ENCODE measurements at regions not wholly inside any gene's neighbourhood (a gene's known extent, or its start where the extent isn't known, plus 50 kb on each side); places are given as distances from the start of the nearest gene placed in this dataset.

GRCh38 chr16:86089334-86089900 is 190.5 kb downstream of the IRF8 start:
- no peak overlapping the region for H3K27ac ChIP-seq (ENCODE audit: low read depth in 1 of 3, low read length in 2 of 3)
- FAIRE-seq (no peak), DNase-seq (no peak)
- H3K9me3 ChIP-seq (ENCODE audit: control insufficient read depth in 2 of 2, insufficient read depth in 1 of 2, low read depth in 1 of 2, low read length in 1 of 2) = no peaks in the 10 kb centered on the region
- H3K4me1 ChIP-seq (ENCODE audit: control insufficient read depth in 3 of 3, insufficient read depth in 2 of 3, low read depth in 1 of 3, low read length in 2 of 3) = no peaks in the 10 kb centered on the region
- WGBS, 3 donors = 41 to 75% (median 57%) methylated on average over 14 of the region's 14 CpGs
- H3K27me3 ChIP-seq (ENCODE audit: control insufficient read depth in 3 of 3, insufficient read depth in 3 of 3, low read length in 3 of 3) = no peaks in the 10 kb centered on the region
- H3K4me3 ChIP-seq (ENCODE audit: low read depth in 1 of 3, low read length in 3 of 3) = no peak overlapping the region
- H3K36me3 ChIP-seq (ENCODE audit: control insufficient read depth in 3 of 3, insufficient read depth in 2 of 3, low read depth in 1 of 3, low read length in 3 of 3) = no peaks in the 10 kb centered on the region

DNA sequence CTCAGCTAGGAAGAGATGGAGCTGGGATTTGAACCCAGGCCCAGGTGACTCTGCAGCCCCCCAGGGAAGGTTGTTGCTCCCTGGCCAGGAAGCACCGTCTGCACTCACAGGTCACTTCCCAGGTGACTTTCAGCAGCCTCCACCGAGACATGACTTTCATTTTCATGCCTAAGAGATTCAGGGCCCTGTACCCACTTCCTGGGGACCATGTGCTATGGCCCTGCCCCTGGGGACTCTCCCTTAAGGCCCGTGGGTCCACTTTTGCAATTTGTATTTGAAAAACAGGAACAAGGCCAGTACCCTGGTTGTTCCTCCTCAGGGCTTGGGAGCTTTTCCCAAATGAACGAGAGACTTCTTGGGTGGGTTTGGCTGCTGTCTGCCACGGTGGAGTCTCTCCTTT is 191.0 kb downstream of the IRF8 start:
- FAIRE-seq = no peak
- WGBS, 3 donors = 41 to 66% (median 42%) methylated on average over 5 of the region's 5 CpGs
- no peaks in the 10 kb centered on the region for H3K36me3 ChIP-seq (ENCODE audit: control insufficient read depth in 3 of 3, insufficient read depth in 2 of 3, low read depth in 1 of 3, low read length in 3 of 3)

DNA sequence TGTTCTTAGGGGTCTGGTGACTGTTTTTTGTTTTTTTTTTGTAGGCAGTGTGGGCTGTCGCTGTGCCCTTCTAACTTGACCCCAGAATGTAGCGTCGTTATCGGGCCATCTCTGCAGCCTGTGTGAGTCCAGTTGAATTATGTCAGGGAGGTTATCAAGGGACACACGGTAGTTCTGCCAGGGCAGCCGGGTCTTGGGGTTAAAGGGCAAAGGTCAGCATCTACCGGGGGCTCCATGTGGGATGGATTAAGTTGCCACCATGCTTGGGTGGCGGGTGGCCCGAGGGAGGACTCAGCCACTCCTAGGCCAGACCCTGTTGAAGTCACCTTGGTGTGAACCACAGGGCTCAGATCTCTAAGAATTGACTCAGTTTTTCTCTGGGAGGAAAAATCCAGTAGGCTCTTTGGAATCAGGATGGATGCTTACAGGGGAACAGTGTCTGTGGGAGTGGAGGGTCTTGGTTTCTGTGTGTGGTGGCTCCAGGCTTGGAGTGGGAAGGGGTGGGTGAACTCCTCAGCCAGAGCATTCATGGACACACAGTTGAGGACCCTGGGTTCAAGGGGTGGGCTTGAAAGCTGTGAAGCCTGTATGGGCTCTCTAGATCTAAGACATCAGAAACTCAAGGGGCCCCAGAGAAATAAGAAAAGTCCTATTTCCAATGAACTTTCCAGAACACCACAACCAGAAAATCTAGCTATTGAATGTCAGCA is 191.7 kb downstream of the IRF8 start:
- DNase-seq (no peak), FAIRE-seq (no peak)
- no peak overlapping the region for H3K4me3 ChIP-seq (ENCODE audit: low read depth in 1 of 3, low read length in 3 of 3)
- no peaks in the 10 kb centered on the region for H3K9me3 ChIP-seq (ENCODE audit: control insufficient read depth in 2 of 2, insufficient read depth in 1 of 2, low read depth in 1 of 2, low read length in 1 of 2)
- H3K27ac ChIP-seq (ENCODE audit: low read depth in 1 of 3, low read length in 2 of 3) = no peak overlapping the region
- WGBS, 3 donors = 39 to 65% (median 56%) methylated on average over 9 of the region's 9 CpGs
- no peaks in the 10 kb centered on the region for H3K36me3 ChIP-seq (ENCODE audit: control insufficient read depth in 3 of 3, insufficient read depth in 2 of 3, low read depth in 1 of 3, low read length in 3 of 3)
- no peaks in the 10 kb centered on the region for H3K4me1 ChIP-seq (ENCODE audit: control insufficient read depth in 3 of 3, insufficient read depth in 2 of 3, low read depth in 1 of 3, low read length in 2 of 3)
- H3K27me3 ChIP-seq (ENCODE audit: control insufficient read depth in 3 of 3, insufficient read depth in 3 of 3, low read length in 3 of 3) = no peaks in the 10 kb centered on the region

More for the DNA sequence above, 191.0 kb downstream of the IRF8 start:
- no peaks in the 10 kb centered on the region for H3K9me3 ChIP-seq (ENCODE audit: control insufficient read depth in 2 of 2, insufficient read depth in 1 of 2, low read depth in 1 of 2, low read length in 1 of 2)
- no peak overlapping the region for H3K27ac ChIP-seq (ENCODE audit: low read depth in 1 of 3, low read length in 2 of 3)
- H3K27me3 ChIP-seq (ENCODE audit: control insufficient read depth in 3 of 3, insufficient read depth in 3 of 3, low read length in 3 of 3) = no peaks in the 10 kb centered on the region
- no peaks in the 10 kb centered on the region for H3K4me1 ChIP-seq (ENCODE audit: control insufficient read depth in 3 of 3, insufficient read depth in 2 of 3, low read depth in 1 of 3, low read length in 2 of 3)
- H3K4me3 ChIP-seq (ENCODE audit: low read depth in 1 of 3, low read length in 3 of 3) = no peak overlapping the region
- no peak for DNase-seq

DNA sequence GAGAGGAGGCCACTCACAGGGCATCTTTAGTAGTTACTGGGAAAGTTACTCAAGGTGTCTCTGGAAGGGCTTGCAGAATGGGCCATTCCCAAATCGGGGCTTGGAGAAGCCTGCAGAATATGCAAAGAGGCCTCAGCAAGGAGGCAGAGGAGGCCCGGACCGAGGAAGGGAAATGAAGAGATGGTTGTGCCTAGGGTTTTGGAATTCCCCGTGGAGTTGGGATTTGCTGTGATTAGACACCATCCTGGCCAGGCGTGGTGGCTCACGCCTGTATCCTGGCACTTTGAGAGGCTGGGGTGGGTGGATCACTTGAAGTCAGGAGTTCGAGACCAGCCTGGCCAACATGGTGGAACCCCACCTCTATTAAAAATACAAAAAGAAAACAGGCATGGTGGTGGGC is 193.0 kb downstream of the IRF8 start:
- WGBS, 3 donors = 83 to 87% (median 87%) methylated on average over 7 of the region's 7 CpGs
- DNase-seq (no peak), FAIRE-seq (no peak)
- Histone ChIP-seq H3K27me3 (ENCODE audit: control insufficient read depth in 3 of 3, insufficient read depth in 3 of 3, low read length in 3 of 3) (no peaks in the 10 kb centered on the region), H3K4me3 (ENCODE audit: low read depth in 1 of 3, low read length in 3 of 3) (no peak overlapping the region), H3K27ac (ENCODE audit: low read depth in 1 of 3, low read length in 2 of 3) (no peak overlapping the region), H3K4me1 (ENCODE audit: control insufficient read depth in 3 of 3, insufficient read depth in 2 of 3, low read depth in 1 of 3, low read length in 2 of 3) (no peaks in the 10 kb centered on the region), H3K9me3 (ENCODE audit: control insufficient read depth in 2 of 2, insufficient read depth in 1 of 2, low read depth in 1 of 2, low read length in 1 of 2) (no peaks in the 10 kb centered on the region), H3K36me3 (ENCODE audit: control insufficient read depth in 3 of 3, insufficient read depth in 2 of 3, low read depth in 1 of 3, low read length in 3 of 3) (no peaks in the 10 kb centered on the region)

GRCh38 chr16:86092586-86093480 is 193.9 kb downstream of the IRF8 start:
- Histone ChIP-seq H3K27ac (ENCODE audit: low read depth in 1 of 3, low read length in 2 of 3) (no peak overlapping the region), H3K9me3 (ENCODE audit: control insufficient read depth in 2 of 2, insufficient read depth in 1 of 2, low read depth in 1 of 2, low read length in 1 of 2) (no peaks in the 10 kb centered on the region), H3K4me3 (ENCODE audit: low read depth in 1 of 3, low read length in 3 of 3) (no peak overlapping the region), H3K36me3 (ENCODE audit: control insufficient read depth in 3 of 3, insufficient read depth in 2 of 3, low read depth in 1 of 3, low read length in 3 of 3) (no peaks in the 10 kb centered on the region), H3K4me1 (ENCODE audit: control insufficient read depth in 3 of 3, insufficient read depth in 2 of 3, low read depth in 1 of 3, low read length in 2 of 3) (no peaks in the 10 kb centered on the region), H3K27me3 (ENCODE audit: control insufficient read depth in 3 of 3, insufficient read depth in 3 of 3, low read length in 3 of 3) (no peaks in the 10 kb centered on the region)
- no peak for FAIRE-seq
- WGBS, 3 donors = 87 to 91% (median 90%) methylated on average over 27 of the region's 27 CpGs
- DNase-seq = no peak

DNA sequence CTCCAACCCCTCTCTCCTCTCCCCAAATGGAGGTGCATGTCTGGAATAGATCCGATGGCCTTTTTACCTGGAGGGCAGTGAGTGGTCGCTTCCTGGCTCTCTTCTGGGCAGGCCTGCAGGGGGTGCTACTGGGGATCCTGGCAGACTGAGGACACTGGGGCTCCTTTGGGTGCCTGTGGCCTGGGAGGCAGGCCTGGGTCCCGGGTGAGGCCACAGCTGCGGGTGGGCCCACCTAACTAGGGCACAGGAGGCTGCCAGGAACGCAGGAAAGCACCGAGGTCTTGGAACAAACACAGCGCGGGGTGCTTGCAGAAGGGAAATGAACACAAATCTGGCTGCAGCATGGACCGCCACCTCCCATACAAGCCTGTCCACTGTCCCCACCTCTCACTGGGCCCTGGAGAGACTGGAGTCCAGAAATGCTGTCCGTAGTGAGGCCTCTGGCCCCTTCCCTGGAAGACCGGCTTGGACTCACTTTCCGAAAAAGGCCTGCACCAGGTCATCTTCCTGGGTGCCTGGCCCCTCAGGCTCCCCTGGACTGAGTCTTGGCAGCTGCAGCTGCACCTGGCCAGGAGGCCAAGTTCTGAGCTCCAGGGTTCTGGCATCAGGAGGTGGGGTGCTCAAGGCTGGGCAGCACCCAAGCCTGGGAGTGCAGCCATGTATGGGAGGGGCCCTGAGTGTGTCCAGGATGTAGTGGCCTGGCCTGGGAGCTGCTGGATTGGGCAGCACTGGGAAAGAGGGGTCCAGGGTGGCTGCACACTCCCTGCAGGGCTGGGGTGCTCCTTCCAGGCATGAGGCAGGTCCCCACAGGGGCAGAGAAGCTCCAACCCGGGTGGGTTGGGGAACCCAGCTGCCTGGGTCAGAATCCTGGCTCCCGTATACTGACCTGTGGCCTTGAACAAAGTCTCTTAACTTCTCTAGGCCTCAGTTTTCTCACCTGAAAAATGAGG is 195.1 kb downstream of the IRF8 start:
- H3K27me3 ChIP-seq (ENCODE audit: control insufficient read depth in 3 of 3, insufficient read depth in 3 of 3, low read length in 3 of 3) = no peaks in the 10 kb centered on the region
- H3K4me1 ChIP-seq (ENCODE audit: control insufficient read depth in 3 of 3, insufficient read depth in 2 of 3, low read depth in 1 of 3, low read length in 2 of 3) = no peaks in the 10 kb centered on the region
- H3K27ac ChIP-seq (ENCODE audit: low read depth in 1 of 3, low read length in 2 of 3) = no peak overlapping the region
- DNase-seq (no peak), FAIRE-seq (no peak)
- H3K36me3 ChIP-seq (ENCODE audit: control insufficient read depth in 3 of 3, insufficient read depth in 2 of 3, low read depth in 1 of 3, low read length in 3 of 3) = no peaks in the 10 kb centered on the region
- H3K9me3 ChIP-seq (ENCODE audit: control insufficient read depth in 2 of 2, insufficient read depth in 1 of 2, low read depth in 1 of 2, low read length in 1 of 2) = no peaks in the 10 kb centered on the region
- 68 to 81% (median 76%) methylated on average over 14 of the region's 14 CpGs for WGBS, 3 donors
- H3K4me3 ChIP-seq (ENCODE audit: low read depth in 1 of 3, low read length in 3 of 3) = no peak overlapping the region

- no peaks in the 10 kb centered on the region for H3K4me1 ChIP-seq (ENCODE audit: control insufficient read depth in 3 of 3, insufficient read depth in 2 of 3, low read depth in 1 of 3, low read length in 2 of 3)
- FAIRE-seq (no peak), DNase-seq (no peak)
- H3K4me3 ChIP-seq (ENCODE audit: low read depth in 1 of 3, low read length in 3 of 3) = no peak overlapping the region
- no peak overlapping the region for H3K27ac ChIP-seq (ENCODE audit: low read depth in 1 of 3, low read length in 2 of 3)
- H3K36me3 ChIP-seq (ENCODE audit: control insufficient read depth in 3 of 3, insufficient read depth in 2 of 3, low read depth in 1 of 3, low read length in 3 of 3) = no peaks in the 10 kb centered on the region
- H3K9me3 ChIP-seq (ENCODE audit: control insufficient read depth in 2 of 2, insufficient read depth in 1 of 2, low read depth in 1 of 2, low read length in 1 of 2) = no peaks in the 10 kb centered on the region
- no peaks in the 10 kb centered on the region for H3K27me3 ChIP-seq (ENCODE audit: control insufficient read depth in 3 of 3, insufficient read depth in 3 of 3, low read length in 3 of 3)
- 83 to 89% (median 85%) methylated on average over 15 of the region's 15 CpGs for WGBS, 3 donors
Measured at GRCh38 chr16:86095131-86095752, 196.3 kb downstream of the IRF8 start.
